ENCODE measurements at regions not wholly inside any gene's neighbourhood (a gene's known extent, or its start where the extent isn't known, plus 50 kb on each side); places are given as distances from the start of the nearest gene placed in this dataset.

DNA sequence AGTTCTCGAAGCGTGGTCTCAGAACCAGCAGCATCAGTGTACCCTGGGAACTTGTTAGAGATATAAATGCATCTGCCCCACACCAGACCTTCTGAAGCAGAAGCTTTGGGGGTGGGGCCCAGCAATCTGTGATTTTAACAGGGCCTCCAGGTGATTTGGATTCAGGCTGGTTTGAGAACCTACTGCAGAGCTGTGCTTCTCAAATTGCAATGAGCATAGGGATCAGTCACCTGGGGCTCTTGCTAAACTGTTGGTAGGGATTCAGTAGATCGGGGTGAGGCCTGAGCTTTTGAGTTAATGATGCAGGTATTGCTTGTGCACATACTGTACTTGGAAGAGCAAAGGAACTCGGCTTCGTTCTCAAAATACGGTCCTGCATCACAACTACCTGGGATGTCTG lies 243.6 kb upstream of the PODXL start:
- TF ChIP-seq, protein P1, sequence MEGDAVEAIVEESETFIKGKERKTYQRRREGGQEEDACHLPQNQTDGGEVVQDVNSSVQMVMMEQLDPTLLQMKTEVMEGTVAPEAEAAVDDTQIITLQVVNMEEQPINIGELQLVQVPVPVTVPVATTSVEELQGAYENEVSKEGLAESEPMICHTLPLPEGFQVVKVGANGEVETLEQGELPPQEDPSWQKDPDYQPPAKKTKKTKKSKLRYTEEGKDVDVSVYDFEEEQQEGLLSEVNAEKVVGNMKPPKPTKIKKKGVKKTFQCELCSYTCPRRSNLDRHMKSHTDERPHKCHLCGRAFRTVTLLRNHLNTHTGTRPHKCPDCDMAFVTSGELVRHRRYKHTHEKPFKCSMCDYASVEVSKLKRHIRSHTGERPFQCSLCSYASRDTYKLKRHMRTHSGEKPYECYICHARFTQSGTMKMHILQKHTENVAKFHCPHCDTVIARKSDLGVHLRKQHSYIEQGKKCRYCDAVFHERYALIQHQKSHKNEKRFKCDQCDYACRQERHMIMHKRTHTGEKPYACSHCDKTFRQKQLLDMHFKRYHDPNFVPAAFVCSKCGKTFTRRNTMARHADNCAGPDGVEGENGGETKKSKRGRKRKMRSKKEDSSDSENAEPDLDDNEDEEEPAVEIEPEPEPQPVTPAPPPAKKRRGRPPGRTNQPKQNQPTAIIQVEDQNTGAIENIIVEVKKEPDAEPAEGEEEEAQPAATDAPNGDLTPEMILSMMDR (IDR thresholded peaks at IDR 0.05): no peak
- TF ChIP-seq EZH2 (IDR thresholded peaks at IDR 0.05): no peak
